ENCODE measurements at regions not wholly inside any gene's neighbourhood (a gene's known extent, or its start where the extent isn't known, plus 50 kb on each side); places are given as distances from the start of the nearest gene placed in this dataset.

- peak in 1 of 2 experiments; percentile 68 for DNase-seq
These were observed 350.8 kb downstream of the CYRIA start for GRCh38 chr2:16314691-16315457.

DNA sequence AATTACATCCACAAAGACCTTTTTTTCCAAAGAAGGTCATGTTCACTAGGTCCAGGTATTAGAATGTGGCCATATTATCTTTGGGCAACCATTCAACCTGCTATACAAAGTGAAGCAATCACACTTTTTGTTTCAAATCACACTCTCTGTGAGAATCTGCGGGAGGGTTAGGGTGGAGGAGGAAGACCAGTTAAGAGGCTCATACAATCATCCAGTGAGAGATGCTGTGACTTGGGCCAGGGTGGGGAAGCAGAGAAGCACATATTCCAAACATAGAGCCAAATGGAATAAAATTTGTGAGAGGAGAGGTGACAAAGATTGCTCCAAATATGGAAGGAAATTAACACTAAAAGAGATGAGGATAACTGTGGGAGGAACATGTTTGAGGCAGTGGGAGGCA, 351.6 kb downstream of the CYRIA start:
- DNase-seq = no peak

DNA sequence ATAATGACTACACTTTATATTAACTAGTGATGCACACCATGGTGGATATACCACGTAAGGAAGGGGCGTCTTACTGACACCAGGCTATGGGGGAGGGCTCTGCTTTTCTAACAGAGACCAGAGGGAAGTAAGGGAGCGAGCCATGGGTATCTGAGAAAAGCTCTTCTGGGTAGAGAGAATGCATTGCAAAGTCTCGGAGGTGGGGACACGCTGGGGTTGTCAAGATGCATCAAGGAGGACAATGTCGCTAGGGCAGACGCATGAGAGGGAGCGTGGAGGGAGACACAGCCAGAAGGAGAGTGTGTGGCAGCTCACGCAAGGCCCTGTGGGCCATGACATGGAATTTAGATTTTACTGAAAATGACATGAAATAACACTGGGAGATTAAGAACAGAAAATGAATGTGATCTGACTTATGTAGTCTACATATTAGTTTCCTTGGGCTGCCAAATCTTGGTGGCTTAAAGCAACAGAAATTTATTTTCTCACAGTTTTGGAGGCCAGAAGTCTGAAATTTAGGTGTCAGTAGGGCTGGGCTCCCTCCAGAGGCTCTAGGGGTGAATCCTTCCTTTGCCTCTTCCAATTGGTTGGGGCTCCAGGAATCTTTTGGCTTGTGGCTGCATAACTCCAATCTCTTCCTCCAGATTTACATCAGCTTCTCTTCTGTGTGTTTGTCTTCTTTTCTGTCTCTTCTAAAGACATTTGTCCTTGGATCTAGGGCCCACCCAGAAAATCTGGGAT, 352.2 kb downstream of the CYRIA start:
- no peak for DNase-seq

DNA sequence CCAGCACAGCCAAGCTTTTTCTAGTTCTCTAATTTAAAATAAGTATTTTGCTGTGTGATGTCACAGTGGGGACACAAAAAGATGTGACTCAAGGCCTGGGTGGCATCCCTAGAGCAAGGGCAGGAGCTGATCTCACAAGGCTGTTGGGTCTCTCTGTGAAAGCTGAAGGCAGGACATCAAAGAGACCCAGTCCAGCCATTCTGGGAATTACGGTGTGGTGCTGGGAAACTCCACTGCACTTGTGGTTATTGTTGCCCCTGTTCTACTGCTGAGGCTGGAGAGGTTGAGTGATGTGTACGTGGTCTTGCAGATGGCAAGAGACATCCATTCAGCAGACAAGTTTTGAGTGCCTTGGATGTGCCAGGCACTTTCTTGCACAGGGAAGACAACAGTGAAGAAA, 352.9 kb downstream of the CYRIA start:
- DNase-seq = no peak

GRCh38 chr2:16311521-16312440, 353.9 kb downstream of the CYRIA start:
- peak in 1 of 2 experiments; percentile 13 for DNase-seq

DNA sequence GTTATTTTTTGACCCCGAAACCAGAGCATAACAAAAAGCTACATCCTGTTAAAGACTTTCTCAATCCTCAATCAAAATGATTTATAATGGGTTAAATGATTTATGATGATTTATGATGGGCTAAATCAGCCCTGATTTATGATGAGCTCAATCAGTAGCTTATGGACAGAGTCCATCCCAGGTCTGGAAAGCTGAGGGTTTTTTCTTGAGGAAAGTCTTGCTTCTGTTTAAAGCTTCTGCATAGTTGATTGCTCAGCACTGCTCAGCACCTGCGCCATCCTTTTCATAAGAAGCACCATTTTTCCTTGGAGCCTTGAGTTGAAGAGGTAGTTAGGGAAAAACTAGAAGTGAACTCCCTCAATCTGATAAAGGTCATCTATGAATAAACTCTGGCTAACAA, 356.8 kb downstream of the CYRIA start:
- no peak for DNase-seq

GRCh38 chr2:16304876-16305590, 360.6 kb downstream of the CYRIA start:
- no peak for DNase-seq

DNA sequence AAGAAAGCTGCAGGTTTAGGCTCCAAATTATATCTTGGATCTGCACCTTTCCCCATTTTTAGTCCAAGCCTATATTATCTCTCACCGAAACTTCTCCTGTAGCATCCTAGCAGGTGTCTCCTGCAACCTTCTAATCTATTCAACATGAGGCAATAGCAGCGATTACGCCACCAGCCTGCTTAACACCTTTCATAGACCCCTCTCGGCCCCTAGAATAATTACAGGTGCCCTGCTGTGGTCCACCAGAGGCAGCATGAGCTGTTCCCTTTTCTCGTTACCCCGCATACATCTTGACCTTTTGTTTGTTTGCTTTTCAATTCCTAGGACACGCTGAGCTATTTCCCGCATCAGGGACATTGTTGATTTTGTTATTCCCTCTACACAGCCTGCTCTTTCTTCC, 361.9 kb downstream of the CYRIA start:
- DNase-seq = no peak

DNA sequence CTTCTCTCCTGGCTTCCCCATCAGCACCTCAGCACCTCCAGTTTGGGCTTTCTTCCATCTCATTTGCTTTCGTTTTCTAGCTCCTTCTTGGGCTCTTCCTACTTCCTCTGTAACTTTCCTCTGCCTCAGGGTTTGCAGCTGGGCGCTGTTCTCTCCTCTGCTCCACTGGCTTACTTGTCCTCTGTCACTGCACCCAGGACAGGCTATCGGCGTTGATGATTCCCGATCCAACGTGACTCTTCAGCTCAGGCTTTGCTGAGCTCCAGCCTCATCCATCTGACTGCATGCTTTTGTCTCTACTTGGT, 362.4 kb downstream of the CYRIA start:
- DNase-seq = no peak

DNA sequence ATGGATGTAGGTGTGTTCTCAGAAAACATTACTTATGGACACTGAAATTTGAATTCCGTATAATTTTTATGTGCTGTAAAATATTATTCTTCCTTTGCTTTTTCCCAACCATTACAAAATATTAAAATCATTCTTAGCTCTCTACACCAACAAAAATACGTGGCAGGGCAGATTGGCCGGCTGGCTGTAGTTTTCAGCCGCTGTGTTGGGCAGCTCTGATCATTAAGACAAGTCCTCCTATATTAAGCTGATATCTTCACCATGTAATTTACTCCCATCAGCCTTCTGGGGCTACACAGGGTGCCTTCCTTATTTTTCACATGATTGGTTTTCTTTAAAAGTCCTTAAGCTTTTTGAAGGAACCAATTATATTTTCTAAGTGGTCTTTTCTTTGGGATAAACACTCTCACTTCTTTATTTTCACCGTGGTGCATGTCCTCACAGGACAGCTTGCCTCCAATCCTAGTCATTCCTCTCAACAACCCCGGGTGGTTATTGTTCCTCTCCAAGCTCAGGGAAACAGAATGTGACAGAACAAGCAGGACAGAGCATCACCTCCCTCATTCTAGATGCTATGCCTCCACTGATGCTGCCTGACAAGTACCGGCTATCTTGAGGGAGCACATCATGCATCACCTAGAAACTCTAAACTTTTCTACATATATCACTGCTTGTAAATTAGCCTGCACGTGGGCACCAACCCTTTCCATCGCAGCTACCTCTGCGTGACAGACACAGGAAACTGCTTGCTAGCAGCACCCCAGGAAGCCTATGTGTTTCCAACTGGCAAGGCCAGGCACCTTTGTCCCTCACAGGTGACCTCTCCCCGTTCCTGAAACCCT, 362.3 kb downstream of the MYCN start:
- DNase-seq = no peak

GRCh38 chr2:16301961-16302360, 361.6 kb downstream of the MYCN start:
- no peak for DNase-seq

- no peak for DNase-seq
These were observed 358.5 kb downstream of the MYCN start for GRCh38 chr2:16298866-16299265.

DNA sequence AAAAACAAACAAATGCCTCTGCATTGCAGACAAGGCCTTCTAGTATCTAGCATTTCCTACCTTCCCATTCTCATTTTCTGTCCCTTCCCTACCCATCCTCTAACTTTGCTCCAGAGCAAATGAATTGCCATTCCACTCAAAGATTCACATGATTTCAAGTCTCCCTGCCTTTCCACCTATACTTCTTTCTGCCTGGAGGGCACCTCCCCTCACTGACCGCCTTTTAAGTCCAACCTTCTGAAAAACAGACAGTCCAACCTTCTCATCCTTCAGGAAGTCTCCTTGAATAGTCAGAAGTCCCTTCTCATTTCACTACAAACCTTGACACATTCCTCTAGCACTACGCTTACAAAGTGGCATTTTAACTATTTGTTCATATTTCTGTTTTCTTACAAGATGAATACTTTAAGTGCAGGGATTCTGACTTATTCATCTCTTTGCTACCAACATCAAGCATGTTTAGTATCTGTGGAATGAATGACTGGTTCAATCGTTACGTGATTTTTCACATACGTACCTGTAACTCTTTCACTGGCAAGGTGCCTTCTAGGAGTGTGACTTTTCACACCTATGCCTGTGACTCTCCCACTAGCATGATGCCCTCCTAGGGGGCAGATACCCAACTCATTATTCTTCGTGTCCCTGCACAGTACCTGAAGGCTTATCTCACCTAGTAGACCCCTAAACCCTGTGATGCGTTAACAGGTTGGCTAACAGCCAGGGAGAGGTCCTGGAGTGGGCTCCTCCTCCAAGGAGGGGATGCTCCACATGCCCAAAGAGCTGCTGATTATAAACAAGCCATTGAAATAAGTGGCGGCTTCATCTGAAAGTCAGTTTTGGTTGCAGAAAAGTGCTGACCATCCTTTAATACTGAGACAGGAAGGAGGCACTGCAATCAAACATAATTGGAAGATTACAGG, 356.2 kb downstream of the MYCN start:
- DNase-seq = no peak

- DNase-seq = no peak
These were observed 355.6 kb downstream of the MYCN start for GRCh38 chr2:16296038-16296290.

GRCh38 chr2:16294791-16295190, 354.4 kb downstream of the MYCN start:
- no peak for DNase-seq

GRCh38 chr2:16293871-16294270, 353.5 kb downstream of the MYCN start:
- no peak for DNase-seq

DNA sequence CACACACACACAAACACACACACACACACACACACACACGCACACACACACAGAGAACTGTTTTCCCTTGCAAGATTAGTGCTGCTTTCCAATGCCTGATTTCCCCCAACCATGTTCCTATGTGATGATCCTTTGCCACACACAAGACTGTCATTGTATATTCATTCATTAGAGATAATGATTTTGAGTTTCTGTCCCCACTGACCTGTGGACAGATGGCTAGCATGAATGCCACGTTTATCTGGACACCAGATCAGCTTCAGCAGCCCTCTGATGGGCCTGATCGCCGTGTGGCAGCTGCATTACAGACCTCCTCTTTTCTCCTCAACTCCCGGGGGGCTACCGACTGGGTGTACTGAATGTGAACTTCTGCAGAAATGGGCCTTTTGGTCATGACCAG, 353.0 kb downstream of the MYCN start:
- peak in 1 of 2 experiments; percentile 43 for DNase-seq

- no peak for DNase-seq
These were observed 351.6 kb downstream of the MYCN start for GRCh38 chr2:16291731-16292550.

GRCh38 chr2:16291226-16291625, 350.9 kb downstream of the MYCN start:
- DNase-seq = no peak

Measured in NCI-H524 (cell line).